GM21360 (cell line): ENCODE measurements at regions not wholly inside any gene's neighbourhood (a gene's known extent, or its start where the extent isn't known, plus 50 kb on each side); places are given as distances from the start of the nearest gene placed in this dataset.
"Not testable (repeated sequence)": the region's sequence is repeated elsewhere in the genome, so short reads cannot be mapped to it uniquely, and the experiment has no call there.

ENCODE experiments used
- ATAC-seq: cut with Tn5 transposase; IDR thresholded peaks from one replicate; pipeline ENCODE4 v1.9.1; 2021; ENCODE audit warnings: mild to moderate bottlenecking, moderate library complexity; ENCODE audit not compliant: unreplicated experiment

DNA sequence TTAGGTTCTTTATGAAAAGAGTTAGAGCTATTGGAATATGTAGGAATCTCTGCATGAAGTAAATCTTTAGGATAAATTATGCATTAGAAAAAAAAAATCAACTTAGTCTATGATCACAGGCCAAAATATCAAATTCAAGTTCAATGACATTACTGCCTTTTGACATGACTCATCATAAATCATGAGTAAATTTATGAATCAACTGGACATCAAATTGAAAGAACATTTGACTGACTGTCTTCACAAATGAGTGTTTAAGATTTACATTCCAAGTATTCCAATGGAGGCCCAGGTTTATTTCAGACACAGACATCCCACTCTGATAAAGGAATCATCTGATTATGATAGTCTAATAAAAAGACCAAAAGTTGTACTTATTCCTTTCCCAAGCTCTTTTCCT is 192.8 kb upstream of the TTC14 start:
- no peak for ATAC-seq

DNA sequence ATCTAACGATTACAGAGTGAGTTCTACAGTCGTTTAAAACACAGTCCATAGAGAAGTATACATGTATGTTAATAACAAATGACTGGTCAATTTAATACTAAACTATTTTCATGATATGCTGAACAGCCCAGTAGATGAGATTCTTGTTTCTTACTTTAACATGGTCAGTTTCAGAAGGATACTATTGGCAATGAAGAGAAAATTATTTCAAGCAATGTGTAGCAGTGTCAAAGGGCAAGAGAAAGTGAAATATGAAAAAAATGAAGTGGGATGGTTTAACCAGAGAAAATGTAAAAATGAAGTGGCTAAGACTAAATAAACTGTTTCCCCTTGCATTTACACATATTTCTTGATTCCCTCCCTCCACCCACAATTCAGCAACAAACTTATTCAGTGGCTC is 192.1 kb upstream of the TTC14 start:
- no peak for ATAC-seq

DNA sequence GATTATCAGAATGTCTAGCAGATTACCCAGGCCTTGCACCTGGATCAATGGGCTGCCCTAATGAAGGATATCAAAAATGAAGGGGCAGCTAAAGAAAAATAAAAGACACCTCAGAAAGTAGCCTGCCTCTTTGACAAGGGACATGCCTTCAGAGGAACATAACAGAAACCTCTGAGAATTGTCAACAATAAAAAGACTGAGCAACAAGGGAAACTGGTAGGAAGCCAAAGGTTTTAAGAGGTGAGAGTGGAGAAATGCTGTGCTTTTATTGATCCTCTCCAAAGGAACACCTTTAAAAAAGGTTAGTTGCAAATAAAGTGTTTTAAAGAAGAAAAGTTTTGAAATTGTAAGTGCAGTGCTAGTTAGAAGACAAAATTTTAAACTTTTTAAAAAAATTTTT is 187.8 kb upstream of the TTC14 start:
- ATAC-seq = no peak

DNA sequence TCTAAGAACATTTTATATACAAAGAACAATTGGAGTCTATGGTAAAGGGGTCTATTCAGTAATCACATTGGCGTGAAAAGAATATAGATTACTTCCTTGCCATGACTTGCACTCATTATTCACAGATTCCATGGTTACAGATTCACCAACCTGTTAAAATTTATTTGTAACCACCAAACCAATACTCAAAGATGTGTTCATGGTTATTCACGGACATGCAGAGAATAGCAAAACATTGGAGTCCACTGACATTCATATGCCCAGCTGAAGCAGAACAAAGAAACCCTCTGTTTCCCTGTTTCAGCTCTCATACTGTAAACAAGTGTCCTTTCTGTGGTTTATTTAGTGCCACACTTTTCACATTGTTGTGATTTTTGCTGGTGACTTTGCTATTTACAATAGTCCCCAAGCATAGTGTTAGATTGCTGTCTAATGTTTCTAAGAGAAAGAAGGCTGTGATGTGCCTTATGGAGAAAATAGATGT is 185.8 kb upstream of the TTC14 start:
- no peak for ATAC-seq

DNA sequence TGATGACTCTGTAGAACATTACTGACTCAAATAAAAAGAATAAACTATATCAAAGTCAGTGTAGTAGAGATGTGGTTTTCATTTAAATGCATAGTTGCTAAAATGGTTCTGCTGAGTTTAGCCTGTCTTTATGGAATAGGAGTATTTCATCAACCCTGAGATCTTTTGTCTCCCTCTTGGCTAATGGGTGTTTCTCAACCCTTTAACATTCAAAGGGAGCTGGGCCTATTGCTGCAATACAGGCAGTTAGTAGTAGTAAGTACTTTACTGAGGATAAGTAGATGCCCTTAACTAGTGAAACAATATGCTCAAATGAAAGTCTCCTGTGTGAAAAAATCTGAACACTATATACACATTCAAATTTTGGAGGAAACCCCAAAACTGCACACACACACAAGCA is 184.7 kb upstream of the TTC14 start:
- no peak for ATAC-seq

DNA sequence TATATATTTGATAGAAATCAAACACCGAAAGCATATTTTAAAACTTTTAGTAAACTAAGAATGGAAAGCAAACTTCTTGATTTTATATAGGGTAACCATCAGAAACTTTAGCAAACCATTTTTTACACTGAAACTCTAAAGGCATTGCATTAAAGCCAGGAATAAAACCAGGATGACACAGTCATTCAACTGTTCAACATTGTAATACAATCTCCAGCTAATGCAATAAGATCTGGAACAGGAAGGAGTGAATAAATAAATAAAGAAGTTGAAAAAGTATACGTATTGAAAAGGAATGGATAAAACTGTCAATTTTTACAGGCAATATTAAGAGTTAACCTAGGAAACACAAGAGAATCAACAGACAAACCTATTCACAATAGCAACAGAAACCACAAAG is 181.9 kb upstream of the TTC14 start:
- no peak for ATAC-seq

DNA sequence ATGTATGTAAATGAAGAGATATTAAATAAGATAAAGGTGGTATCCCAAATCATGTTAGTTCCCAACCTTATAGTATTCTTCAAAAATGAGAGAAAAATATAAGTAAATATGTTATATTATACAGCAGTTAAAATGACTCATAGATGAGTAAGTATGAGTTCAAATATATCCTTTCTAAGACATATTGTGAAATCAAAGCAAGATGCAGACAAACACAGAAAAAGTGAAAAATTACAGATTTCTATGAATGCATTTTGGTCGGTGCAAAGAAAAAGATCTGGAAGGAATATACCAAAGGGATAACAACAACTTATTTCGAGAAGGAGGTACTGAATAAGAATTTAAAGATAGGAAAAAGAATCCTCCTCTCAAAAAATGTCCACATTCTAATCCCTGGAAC is 181.2 kb upstream of the TTC14 start:
- no peak for ATAC-seq

DNA sequence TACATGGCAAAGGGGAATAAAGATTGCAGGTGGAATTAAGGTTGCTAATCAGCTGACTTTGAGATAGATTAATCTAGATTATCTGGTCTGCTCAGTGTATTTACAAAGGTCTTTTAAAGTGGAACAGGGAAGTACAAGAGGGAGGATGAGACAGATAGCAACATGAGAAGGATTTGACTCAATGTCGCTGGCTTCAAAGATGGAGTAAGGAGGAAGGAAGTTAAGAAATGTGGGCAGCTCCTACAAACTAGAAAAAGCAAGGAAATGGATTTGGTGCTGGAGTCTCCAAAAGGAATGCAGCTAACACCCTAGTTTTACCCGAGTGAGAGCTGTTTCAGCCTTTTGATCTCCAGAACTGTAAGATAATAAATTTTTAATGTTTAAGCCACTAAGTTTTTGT is 180.7 kb upstream of the TTC14 start:
- no peak for ATAC-seq

DNA sequence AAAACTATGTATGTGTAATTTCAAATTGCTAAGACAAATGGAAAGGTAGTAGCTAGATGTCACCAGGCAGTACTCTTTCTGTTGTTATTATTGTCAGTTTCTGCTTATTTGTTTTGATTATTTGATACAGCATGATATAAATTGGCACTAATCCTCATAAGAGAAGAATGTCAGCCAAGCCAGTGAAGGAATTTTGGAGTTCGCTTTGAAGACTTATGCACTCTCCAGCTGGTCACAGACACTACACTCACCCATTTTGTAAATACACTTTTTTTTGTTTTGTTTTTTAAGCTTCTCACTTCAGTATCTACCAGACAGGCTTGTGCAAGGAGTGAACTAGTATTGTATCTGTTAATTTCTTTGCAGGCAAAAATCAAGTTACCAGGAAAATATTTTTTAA is 180.2 kb upstream of the TTC14 start:
- ATAC-seq = no peak

DNA sequence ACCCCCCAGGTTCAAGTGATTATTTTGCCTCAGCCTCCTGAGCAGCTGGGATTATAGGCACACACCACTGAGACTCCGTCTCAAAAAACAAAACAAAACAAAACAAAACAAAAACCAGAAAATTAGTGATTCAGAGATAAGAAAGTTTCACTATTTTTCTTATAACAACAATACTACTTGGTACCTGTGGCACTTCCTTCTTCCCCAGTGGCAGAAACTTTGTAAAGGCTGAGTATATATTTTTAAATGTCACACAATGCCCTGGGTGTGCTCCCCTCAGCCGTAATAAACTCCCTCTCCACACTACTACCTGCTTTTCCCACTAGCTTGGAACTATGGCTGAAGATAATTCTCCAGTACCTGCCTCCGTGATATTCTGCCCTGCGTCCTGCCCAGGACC is 177.7 kb upstream of the TTC14 start:
- ATAC-seq = not testable (repeated sequence)

DNA sequence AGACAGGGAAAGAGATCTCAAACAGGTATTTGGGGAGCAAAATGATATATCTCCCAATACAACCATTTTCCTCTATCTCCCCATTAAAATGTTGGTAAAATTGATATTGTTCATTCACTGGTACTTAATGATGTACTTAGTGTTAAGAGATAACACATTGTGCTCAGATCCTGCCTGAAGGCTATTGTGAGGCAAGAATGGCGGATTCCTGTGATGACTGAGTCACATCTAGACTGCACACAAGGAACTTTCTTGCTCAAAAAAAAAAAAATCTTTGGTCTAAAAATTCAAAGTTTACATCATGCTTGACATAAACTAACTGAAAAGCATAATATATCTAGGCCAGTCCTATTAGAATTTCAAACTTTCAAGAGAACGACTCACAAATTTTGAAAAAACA is 171.1 kb upstream of the TTC14 start:
- ATAC-seq = no peak

DNA sequence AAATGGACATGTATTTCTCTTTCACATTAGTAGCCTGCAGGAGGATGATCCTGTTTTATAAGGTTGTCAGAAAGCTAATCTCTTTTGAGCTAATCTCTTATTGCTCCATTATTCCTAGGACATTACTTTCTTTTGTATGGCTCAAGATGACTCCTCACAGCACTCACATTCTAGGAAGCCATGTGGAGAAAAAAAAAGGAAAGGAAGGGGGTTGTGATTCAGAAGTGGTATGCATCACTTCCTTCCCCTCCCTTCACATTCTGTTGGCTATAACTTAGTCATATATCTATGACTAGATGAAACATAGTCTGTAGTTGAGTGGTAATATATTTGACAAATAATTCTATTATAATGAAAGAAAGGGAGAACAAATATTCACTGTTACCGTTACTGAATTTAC is 168.8 kb upstream of the TTC14 start:
- no peak for ATAC-seq

DNA sequence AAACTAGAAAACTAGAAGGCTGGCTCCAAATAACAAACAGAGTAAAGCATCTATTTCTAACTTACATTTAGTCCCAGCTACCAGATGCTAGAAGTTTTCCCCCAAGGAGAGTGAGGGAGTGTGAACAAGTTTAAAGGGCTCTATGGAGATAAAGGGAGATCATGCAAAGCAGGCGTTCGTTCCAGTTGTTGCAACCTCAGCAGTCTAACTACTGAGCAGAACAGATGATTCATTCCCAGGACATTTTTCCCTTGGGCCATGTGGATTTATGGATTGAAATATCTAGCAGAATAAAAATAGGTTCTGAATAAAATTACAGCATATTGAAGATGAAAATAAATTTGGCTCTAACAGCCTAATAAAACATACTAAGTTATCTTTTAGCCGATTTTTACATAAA is 154.8 kb upstream of the TTC14 start:
- no peak for ATAC-seq

DNA sequence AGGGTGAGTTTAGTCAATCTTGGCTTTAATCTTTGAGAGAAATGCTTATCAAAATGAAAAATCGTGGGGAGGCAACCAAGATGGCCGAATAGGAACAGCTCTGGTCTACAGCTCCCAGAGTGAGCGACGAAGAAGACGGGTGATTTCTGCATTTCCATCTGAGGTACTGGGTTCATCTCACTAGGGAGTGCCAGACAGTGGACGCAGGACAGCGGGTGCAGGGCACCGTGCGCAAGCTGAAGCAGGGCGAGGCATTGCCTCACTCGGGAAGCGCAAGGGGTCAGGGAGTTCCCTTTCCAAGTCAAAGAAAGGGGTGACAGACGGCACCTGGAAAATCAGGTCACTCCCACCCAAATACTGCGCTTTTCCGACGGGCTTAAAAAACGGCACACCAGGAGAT is 153.6 kb upstream of the TTC14 start:
- ATAC-seq = not testable (repeated sequence)

DNA sequence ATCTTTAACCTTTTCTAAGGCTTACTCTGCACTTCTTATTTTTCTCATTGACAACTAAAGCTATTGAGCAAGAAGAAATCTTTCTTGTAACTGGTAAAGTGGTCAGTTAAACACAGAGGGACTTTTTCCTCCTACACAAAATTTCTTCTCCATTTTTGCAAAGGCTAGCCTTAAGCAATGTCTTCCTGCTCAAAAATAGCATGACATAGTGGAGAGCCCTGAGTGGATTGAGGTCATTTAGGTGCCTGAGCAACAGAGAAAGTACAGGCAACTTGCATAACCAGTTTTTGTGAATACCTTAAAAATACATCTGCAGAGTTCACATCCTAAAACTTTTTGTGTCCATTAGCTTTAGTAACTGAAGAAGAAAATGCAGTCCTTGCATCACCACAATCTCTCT is 144.7 kb upstream of the TTC14 start:
- no peak for ATAC-seq

DNA sequence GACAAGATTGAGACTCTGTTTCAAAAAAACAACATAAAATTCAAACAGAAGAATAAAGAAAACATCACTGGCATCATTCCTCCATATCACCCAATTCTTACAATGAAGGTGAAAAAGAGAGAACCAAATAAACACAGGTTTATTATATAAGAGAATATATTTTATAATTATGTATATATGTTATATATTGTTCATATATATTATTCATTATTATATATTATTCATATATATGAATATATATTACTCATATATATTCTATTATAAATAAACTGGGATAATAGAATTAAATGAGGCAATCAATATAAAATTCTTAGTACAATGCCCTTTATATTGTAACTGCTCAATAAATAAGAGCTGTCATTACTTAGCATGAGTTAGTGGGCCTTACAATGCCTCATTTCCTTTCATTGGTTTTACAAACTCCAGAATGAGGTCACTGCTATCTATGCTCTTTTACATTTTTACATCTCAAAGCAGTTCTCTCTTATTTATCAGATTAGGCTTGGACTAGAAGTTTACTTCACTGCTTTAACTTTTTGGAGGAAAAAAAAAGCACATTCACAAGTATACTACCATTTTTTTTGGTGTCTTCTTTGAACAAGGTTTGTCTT is 135.5 kb upstream of the TTC14 start:
- no peak for ATAC-seq

DNA sequence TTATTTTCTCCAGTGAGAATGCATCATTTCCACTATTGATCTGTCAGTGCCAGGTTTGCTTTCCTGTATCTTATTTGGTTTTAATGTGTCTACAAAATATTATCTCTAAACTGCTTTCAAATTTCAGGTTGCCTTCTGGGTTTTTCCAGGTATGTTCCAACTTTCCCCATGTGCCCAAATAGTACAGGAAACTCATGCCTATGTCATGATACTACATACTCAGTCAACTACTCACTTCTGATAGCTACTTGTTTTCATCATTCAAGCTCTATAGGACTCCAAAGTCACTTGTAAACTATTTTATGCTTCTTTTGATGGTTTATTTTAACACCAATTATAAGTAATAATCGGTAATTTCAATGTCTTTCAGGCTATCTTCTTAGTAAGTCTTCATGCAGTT is 134.8 kb upstream of the TTC14 start:
- no peak for ATAC-seq

DNA sequence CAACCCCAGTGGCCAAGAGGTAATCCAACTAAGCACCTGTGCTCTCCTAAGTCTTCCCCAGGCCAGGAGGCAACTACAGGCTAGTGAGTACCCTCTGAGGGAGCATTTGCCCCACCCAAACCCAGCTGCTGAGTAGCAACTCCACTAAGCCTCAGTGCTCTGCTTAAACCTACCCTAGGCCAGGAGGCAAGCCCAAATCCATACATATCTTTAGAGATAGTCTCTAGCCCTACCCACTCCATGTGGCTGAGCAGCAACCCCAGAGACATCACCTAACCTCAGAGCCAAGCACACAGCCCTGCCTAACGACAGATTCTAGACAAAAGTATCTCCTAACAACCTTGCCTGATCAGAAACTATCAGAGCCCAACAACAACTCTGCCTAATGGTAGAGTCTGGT is 132.8 kb upstream of the TTC14 start:
- no peak for ATAC-seq

DNA sequence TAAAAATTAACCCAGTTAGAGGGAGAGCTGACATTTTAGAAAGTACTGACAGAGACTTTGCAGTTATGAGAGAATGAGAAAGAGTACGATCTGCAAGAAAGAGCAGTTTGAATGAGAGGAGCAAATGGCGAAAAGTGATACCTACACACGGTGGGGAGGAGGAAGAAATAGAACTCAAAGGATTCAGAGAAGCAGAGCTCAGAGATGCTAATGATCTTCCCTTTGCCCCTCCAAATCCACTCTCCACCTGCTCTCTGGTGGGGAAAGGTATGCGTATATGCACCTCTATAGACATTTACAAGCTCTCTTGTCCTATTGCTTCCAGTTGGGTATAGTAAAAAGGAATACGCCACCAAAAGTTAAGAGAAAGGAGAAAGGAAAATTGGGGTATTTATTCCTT is 123.3 kb upstream of the TTC14 start:
- no peak for ATAC-seq

DNA sequence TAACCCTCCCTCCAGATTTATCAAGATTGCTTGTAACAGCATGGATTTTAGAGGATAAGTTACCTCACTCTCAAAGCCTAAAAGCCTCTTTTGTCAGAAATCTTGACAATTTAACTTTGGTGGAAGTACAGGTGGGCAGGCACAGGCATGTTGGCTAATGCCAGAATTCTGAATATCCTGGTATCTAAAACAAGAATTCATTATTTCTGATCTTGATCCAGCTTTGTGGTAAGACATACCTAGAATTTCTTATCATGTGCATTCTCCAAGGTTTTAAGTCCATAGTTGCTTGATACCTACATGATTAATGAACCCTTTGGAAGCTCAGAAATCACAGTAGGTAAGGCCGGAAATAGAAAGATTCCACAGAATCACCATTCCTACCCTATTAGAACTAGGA is 109.9 kb upstream of the TTC14 start:
- no peak for ATAC-seq

DNA sequence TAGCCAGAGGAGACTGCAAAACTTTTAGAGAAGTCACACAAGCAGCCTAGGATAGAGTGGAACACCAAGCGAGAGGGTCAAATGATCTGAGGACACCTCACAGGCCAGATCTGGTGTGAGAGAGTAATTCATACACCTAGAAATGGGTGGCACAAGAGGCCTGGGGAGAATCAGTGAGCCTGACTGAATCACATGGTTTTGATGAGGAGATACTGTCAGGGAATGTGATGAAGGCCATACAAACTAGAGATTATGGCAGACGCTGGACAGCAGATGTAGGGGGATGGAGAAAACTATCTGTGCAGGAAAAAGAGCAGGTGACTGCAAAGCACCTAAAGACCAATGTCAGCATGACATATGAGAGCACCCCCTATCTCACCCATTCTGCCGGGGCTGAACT is 105.0 kb upstream of the TTC14 start:
- no peak for ATAC-seq

DNA sequence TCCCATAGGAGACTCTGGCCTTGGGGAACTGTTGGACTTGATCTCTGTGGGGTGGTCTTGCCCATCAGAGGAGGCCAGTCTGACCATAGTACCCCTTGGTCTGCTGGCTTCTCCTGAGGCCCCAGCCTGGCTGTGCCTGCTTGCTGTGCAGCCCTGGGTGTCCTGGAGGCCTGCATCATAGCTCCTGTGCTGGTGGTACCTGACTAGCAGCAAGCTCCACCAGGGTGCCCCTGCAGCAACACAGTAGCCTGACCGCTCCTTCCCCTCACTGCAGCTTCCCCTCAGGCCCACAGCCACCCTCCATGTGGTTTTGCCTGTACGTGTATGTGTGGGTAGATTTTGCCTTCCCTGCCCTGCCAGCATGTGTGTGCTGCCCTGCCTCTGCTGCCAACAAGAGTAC is 85.6 kb upstream of the TTC14 start:
- ATAC-seq = no peak

DNA sequence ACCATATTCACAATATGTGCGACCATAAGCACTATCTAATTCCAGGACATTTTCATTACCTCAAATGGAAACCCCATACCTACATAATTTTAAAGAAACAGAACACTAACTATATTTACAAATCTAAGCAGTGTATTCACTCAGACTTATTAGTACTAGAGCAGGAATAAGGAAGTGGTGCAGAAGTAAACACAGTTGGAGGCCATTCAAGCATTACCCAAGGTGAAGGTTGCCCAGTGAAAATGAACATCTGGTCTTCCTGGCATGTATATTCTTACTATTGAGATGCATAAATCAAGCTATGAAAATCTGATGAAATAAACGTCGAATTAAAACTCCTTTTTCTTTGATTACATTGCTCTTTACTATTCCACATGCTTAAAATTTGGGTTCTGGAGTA is 78.9 kb upstream of the TTC14 start:
- ATAC-seq = no peak

DNA sequence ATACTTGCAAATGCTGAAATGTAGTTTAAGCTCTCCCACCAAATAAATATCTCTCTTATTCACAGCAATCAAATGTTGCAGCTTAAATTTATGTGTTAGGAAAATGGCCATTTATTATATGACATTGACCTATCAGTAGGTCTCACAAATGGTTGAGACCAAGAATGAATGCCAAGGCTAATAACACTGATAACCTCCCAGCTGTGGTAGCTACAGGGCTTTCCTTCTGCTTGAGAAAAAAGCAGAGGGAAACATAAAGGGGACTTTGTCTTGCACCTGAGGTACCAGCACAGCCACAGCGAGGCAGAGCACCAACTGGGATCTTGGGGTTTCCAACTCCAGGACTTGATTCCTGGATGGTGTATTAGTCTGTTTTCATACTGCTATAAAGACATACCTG is 73.1 kb upstream of the TTC14 start:
- ATAC-seq = no peak
